ENCODE measurements at regions not wholly inside any gene's neighbourhood (a gene's known extent, or its start where the extent isn't known, plus 50 kb on each side); places are given as distances from the start of the nearest gene placed in this dataset.

DNA sequence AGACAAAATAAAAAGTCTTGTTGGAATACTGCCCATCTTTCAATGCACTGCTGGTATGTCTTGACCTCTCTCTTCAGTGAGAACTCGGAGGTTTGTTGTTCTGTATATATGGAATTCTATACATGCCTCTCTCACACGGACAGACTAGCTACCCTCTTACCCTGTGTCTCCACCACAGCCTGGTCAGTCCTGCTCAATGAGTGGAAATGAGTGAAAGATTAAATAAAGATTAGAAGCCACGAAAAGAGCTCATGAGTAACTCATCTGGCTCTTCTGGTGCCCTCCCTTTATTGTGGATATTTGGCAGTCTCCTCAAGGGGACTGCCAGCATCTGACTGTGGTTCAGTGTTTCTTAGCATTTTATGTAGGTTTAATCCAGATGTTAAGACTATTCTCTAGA, 262.8 kb upstream of the MAP3K7 start:
- DNase-seq, result peak in 2 of 3 donors; percentile 21 to 26
- Histone ChIP-seq H3K9ac (ENCODE audit: insufficient read depth in 1 of 2, low read length in 2 of 2) (no peak overlapping the region), H3K9me3 (ENCODE audit: control insufficient read depth in 4 of 4, insufficient read depth in 3 of 4, low read length in 3 of 4) (no peaks in the 10 kb centered on the region), H3K4me1 (ENCODE audit: control insufficient read depth in 5 of 5, insufficient read depth in 5 of 5, low read length in 5 of 5) (peaks cover 0 to 6% (median 0%) of the 10 kb centered on the region in 5 donors), H3K27me3 (ENCODE audit: control insufficient read depth in 3 of 3, insufficient read depth in 3 of 3, low read length in 2 of 3) (no peaks in the 10 kb centered on the region), H3K4me3 (no peak overlapping the region), H3K27ac (ENCODE audit: low read depth in 1 of 2, low read length in 1 of 2) (no peak overlapping the region), H3K36me3 (ENCODE audit: control insufficient read depth in 4 of 4, insufficient read depth in 4 of 4, low read length in 4 of 4) (no peaks in the 10 kb centered on the region)
- TF ChIP-seq, protein P1, sequence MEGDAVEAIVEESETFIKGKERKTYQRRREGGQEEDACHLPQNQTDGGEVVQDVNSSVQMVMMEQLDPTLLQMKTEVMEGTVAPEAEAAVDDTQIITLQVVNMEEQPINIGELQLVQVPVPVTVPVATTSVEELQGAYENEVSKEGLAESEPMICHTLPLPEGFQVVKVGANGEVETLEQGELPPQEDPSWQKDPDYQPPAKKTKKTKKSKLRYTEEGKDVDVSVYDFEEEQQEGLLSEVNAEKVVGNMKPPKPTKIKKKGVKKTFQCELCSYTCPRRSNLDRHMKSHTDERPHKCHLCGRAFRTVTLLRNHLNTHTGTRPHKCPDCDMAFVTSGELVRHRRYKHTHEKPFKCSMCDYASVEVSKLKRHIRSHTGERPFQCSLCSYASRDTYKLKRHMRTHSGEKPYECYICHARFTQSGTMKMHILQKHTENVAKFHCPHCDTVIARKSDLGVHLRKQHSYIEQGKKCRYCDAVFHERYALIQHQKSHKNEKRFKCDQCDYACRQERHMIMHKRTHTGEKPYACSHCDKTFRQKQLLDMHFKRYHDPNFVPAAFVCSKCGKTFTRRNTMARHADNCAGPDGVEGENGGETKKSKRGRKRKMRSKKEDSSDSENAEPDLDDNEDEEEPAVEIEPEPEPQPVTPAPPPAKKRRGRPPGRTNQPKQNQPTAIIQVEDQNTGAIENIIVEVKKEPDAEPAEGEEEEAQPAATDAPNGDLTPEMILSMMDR (IDR thresholded peaks at IDR 0.05; ENCODE audit: control extremely low read depth, extremely low read depth), result no peak
- ATAC-seq (ENCODE audit: insufficient read depth, low FRiP score), result no peak
- 40 to 65% methylated on average over 3 of the region's 3 CpGs for WGBS, 2 donors

DNA sequence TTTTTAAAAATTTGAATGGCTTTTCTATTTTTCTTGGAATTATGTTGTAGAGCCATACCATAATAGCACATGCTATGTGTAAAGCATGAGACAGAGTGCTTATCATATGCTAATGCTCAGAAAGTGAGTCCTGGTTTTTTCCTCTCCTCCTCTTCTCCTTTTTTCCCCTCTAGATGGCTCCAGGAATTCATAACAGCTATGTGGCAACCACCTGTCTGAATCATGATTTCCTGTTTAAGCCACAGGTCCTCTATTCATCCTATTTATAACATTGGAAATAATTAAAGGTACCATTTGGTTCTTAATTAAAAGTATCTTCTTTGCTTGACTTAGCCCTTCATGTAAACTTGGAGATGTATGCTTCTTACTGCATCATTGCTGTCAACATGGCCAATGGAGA, 260.0 kb upstream of the MAP3K7 start:
- no peaks in the 10 kb centered on the region for H3K36me3 ChIP-seq (ENCODE audit: control insufficient read depth in 4 of 4, insufficient read depth in 4 of 4, low read length in 4 of 4)
- TF ChIP-seq, protein P1 (IDR thresholded peaks at IDR 0.05; ENCODE audit: control extremely low read depth, extremely low read depth), result no peak
- H3K27ac ChIP-seq (ENCODE audit: low read depth in 1 of 2, low read length in 1 of 2), result no peak overlapping the region
- H3K9ac ChIP-seq (ENCODE audit: insufficient read depth in 1 of 2, low read length in 2 of 2), result no peak overlapping the region
- no peak overlapping the region for H3K4me3 ChIP-seq
- no peaks in the 10 kb centered on the region for H3K9me3 ChIP-seq (ENCODE audit: control insufficient read depth in 4 of 4, insufficient read depth in 3 of 4, low read length in 3 of 4)
- ATAC-seq (ENCODE audit: insufficient read depth, low FRiP score) (no peak), DNase-seq (no peak)
- H3K4me1 ChIP-seq (ENCODE audit: control insufficient read depth in 5 of 5, insufficient read depth in 5 of 5, low read length in 5 of 5), result peaks cover 0 to 6% (median 0%) of the 10 kb centered on the region in 5 donors
- no peaks in the 10 kb centered on the region for H3K27me3 ChIP-seq (ENCODE audit: control insufficient read depth in 3 of 3, insufficient read depth in 3 of 3, low read length in 2 of 3)

DNA sequence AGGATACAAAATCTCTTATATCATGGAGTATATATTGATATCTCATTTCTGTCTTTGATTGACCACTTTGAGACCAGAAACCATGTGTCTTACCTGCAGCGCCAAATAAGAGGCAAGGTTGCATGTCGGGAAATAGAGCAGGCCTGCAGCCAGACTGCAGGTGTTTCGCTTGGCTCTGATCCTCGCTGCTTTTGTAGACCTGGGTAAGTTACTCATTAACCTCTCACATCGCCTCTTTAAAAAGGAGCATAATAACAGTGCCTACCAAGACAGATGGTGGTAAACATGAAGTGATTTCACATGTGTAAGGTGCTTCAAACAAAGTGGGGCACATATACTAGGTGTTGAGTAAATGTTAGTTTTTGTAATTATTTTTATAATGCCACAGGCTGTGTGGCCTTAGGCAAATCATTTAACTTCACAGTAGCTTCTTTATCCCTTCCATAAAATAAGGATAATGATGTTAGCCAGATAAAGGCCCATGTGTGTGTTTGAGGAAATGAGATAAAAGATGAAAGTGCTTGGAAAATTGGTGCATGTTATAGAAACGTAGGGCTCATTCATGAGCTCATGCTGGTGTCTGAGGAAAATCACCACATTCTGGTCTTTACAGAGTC, 248.8 kb upstream of the MAP3K7 start:
- DNase-seq, result peak in 1 of 3 donors; percentile 38
- Histone ChIP-seq H3K27ac (ENCODE audit: low read depth in 1 of 2, low read length in 1 of 2) (no peak overlapping the region), H3K9ac (ENCODE audit: insufficient read depth in 1 of 2, low read length in 2 of 2) (no peak overlapping the region), H3K36me3 (ENCODE audit: control insufficient read depth in 4 of 4, insufficient read depth in 4 of 4, low read length in 4 of 4) (no peaks in the 10 kb centered on the region), H3K27me3 (ENCODE audit: control insufficient read depth in 3 of 3, insufficient read depth in 3 of 3, low read length in 2 of 3) (no peaks in the 10 kb centered on the region), H3K9me3 (ENCODE audit: control insufficient read depth in 4 of 4, insufficient read depth in 3 of 4, low read length in 3 of 4) (peaks cover 0 to 4% (median 0%) of the 10 kb centered on the region in 4 donors), H3K4me3 (no peak overlapping the region), H3K4me1 (ENCODE audit: control insufficient read depth in 5 of 5, insufficient read depth in 5 of 5, low read length in 5 of 5) (no peaks in the 10 kb centered on the region)
- no peak for ATAC-seq (ENCODE audit: insufficient read depth, low FRiP score)
- 71 to 80% methylated on average over 6 of the region's 6 CpGs for WGBS, 2 donors
- TF ChIP-seq, protein P1 (IDR thresholded peaks at IDR 0.05; ENCODE audit: control extremely low read depth, extremely low read depth), result no peak

DNA sequence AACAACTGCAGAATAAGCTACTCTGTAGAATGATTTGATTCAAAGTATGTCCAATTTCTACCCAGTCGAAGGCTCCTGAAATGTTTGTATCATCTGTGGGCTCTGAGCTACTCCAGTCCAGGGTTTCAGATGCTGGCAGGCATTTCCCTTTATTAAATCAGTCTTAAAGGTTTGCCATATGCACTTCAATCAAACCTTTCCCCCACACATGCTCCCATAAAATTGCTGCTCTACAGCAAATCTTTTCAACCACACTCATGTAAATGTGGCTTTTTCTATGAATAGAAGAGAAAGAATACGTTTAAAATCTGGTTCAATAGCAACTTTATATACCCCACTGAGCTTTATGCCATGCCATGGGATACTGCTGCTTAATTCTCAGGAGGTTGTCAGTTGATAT, 242.4 kb upstream of the MAP3K7 start:
- ATAC-seq (ENCODE audit: insufficient read depth, low FRiP score), result no peak
- WGBS, 2 donors, result 71 to 80% methylated on average over 2 of the region's 2 CpGs

More for the DNA sequence above, 242.4 kb upstream of the MAP3K7 start:
- no peak overlapping the region for H3K9ac ChIP-seq (ENCODE audit: insufficient read depth in 1 of 2, low read length in 2 of 2)
- TF ChIP-seq, protein P1 (IDR thresholded peaks at IDR 0.05; ENCODE audit: control extremely low read depth, extremely low read depth), result no peak
- no peaks in the 10 kb centered on the region for H3K4me1 ChIP-seq (ENCODE audit: control insufficient read depth in 5 of 5, insufficient read depth in 5 of 5, low read length in 5 of 5)
- no peak overlapping the region for H3K27ac ChIP-seq (ENCODE audit: low read depth in 1 of 2, low read length in 1 of 2)
- H3K27me3 ChIP-seq (ENCODE audit: control insufficient read depth in 3 of 3, insufficient read depth in 3 of 3, low read length in 2 of 3), result no peaks in the 10 kb centered on the region
- H3K9me3 ChIP-seq (ENCODE audit: control insufficient read depth in 4 of 4, insufficient read depth in 3 of 4, low read length in 3 of 4), result peaks cover 0 to 2% (median 0%) of the 10 kb centered on the region in 4 donors
- no peak overlapping the region for H3K4me3 ChIP-seq
- no peak for DNase-seq
- H3K36me3 ChIP-seq (ENCODE audit: control insufficient read depth in 4 of 4, insufficient read depth in 4 of 4, low read length in 4 of 4), result no peaks in the 10 kb centered on the region

All from lung (tissue), 11 donors.